ENCODE measurements at regions not wholly inside any gene's neighbourhood (a gene's known extent, or its start where the extent isn't known, plus 50 kb on each side); places are given as distances from the start of the nearest gene placed in this dataset.

DNA sequence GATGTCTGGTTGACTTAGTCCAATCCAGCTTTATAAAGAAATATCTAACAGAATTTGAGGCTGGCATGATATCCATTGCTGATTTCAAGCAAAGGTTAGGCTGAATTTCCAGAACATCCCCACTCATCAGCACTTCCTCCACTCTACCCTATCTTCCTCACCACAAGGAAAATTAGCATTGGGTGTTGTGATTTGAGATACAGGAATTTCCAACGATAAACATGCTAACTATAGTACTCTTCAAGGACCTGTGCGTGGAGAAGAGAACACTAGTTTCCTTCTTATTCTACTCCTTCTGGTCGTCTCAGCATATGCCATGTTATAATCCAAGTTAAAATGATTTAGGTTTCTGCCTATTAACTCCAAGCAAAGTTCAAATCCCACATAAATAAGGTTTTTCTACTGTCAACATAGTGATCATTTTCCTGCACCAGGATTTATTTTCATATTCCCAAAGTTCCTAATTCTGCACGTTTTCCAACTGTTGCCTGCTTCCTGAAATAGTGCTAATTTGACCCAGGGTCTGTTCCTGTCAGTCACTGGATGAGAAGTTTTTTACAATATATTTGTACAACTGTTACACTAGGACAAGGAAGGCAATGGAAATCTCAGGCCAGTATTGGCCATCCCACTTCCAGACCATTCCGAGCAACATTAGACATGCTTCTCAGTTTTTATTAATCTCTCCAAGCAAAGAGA, 177.6 kb upstream of the EDNRA start:
- no peaks in the 10 kb centered on the region for H3K36me3 ChIP-seq (replicated peaks; ENCODE audit: control insufficient read depth, insufficient read depth, low read length)
- H3K27me3 ChIP-seq (ENCODE audit: control insufficient read depth, insufficient read depth, low read length), result no peaks in the 10 kb centered on the region
- no peak overlapping the region for H3K4me3 ChIP-seq (ENCODE audit: insufficient read depth, low read depth, low read length)
- DNase-seq, result no peak

DNA sequence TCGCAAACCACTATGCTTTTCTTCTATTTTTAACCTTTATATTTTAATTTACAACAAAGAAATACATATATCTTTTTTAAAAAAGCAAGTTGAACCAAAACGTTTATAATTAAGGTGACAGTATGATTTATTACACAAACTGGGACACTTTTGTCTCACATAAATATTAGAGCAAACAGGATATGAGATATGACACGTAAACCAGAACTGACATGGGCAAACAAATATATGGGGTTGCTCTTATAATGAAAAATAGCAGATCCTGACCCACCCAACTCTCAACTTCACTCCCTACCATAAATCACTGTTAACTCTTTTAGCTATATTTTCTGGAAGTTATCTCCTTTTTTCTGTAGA, 177.0 kb upstream of the EDNRA start:
- H3K36me3 ChIP-seq (replicated peaks; ENCODE audit: control insufficient read depth, insufficient read depth, low read length), result no peaks in the 10 kb centered on the region
- no peaks in the 10 kb centered on the region for H3K27me3 ChIP-seq (ENCODE audit: control insufficient read depth, insufficient read depth, low read length)
- DNase-seq, result no peak
- no peak overlapping the region for H3K4me3 ChIP-seq (ENCODE audit: insufficient read depth, low read depth, low read length)

DNA sequence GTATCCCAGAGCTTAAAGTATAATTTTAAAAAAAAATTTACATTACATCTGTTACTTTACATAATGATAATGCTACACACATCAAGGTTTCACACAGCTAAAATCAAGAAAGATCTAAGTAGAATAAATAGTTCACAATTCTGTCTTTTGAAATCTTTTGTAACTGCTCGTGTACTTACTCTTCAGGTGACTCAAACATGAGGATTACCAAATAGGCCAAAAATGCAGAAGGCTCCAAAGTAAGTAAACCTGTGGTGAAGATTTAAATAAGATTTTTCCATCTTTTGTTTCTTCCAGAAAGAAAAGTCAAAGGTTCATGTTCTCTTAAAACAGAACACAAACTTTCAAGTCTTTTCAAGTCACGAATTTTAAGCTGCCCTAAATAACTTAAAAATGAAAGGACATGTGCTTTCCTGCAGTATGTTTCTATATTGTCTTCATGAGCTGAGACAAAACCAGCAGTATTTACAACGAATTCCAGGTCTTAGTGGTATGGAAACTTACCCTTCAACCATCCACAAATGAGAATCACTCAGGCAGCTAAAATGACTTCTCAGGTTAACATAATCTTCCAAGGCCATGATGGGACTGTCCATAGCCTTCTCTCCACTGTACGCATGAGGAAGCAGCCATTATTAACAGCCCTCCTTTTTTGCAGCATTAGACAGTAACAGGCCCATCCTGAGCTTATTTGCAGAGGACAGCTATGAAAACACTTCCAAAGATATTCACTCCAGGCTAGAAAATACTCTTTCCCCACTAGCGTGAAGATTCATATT, 172.8 kb upstream of the EDNRA start:
- H3K36me3 ChIP-seq (replicated peaks; ENCODE audit: control insufficient read depth, insufficient read depth, low read length), result no peaks in the 10 kb centered on the region

GRCh38 chr4:147309434-147309833, 171.5 kb upstream of the EDNRA start:
- H3K4me3 ChIP-seq (ENCODE audit: insufficient read depth, low read depth, low read length), result no peak overlapping the region
- H3K27me3 ChIP-seq (ENCODE audit: control insufficient read depth, insufficient read depth, low read length), result no peaks in the 10 kb centered on the region
- H3K36me3 ChIP-seq (replicated peaks; ENCODE audit: control insufficient read depth, insufficient read depth, low read length), result no peaks in the 10 kb centered on the region
- DNase-seq, result no peak

More for the DNA sequence above, 172.8 kb upstream of the EDNRA start:
- no peak for DNase-seq
- Histone ChIP-seq H3K4me3 (ENCODE audit: insufficient read depth, low read depth, low read length) (no peak overlapping the region), H3K27me3 (ENCODE audit: control insufficient read depth, insufficient read depth, low read length) (no peaks in the 10 kb centered on the region)

- DNase-seq, result no peak
- no peaks in the 10 kb centered on the region for H3K27me3 ChIP-seq (ENCODE audit: control insufficient read depth, insufficient read depth, low read length)
- H3K4me3 ChIP-seq (ENCODE audit: insufficient read depth, low read depth, low read length), result no peak overlapping the region
- no peaks in the 10 kb centered on the region for H3K36me3 ChIP-seq (replicated peaks; ENCODE audit: control insufficient read depth, insufficient read depth, low read length)
Measured at GRCh38 chr4:147310312-147310711, 170.6 kb upstream of the EDNRA start.

- H3K4me3 ChIP-seq (ENCODE audit: insufficient read depth, low read depth, low read length), result no peak overlapping the region
- no peak for DNase-seq
Measured at GRCh38 chr4:147311956-147312355, 168.9 kb upstream of the EDNRA start.

DNA sequence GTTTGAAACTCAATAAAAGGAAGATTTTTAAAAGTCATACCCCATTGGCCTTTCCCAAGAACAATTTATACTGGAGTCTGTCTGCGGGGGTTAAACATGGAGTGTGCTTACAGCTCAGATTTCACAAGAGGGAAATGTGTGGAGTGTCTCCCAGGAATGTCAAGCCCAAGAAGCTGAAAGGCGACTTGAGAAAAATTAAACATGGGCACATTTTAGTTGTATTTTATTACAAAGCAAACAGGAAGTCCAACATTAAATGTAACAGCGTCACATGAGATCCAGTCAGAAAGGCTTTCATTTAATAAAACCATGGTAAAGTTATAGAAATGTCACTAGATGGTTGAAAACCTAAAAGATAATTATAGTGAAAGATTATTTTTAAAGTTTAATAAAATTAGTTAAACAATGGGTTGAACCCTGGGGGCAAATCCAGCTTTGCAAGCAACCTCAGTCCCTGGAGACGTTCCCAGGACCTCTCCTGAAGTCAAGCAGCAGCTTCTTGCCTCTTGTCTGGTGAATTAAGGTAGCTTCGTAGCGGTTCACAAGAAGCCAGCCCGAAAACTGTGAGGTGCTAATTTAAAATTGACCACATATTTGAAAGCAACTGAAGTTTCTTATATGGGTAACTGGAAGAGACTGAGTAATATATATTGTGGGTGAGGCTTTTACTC, 168.4 kb upstream of the EDNRA start:
- H3K27me3 ChIP-seq (ENCODE audit: control insufficient read depth, insufficient read depth, low read length), result no peaks in the 10 kb centered on the region
- no peaks in the 10 kb centered on the region for H3K36me3 ChIP-seq (replicated peaks; ENCODE audit: control insufficient read depth, insufficient read depth, low read length)
- H3K4me3 ChIP-seq (ENCODE audit: insufficient read depth, low read depth, low read length), result no peak overlapping the region
- no peak for DNase-seq

More at GRCh38 chr4:147311956-147312355, 168.9 kb upstream of the EDNRA start:
- no peaks in the 10 kb centered on the region for H3K36me3 ChIP-seq (replicated peaks; ENCODE audit: control insufficient read depth, insufficient read depth, low read length)
- no peaks in the 10 kb centered on the region for H3K27me3 ChIP-seq (ENCODE audit: control insufficient read depth, insufficient read depth, low read length)

GRCh38 chr4:147313108-147313507, 167.8 kb upstream of the EDNRA start:
- H3K27me3 ChIP-seq (ENCODE audit: control insufficient read depth, insufficient read depth, low read length), result no peaks in the 10 kb centered on the region
- no peak overlapping the region for H3K4me3 ChIP-seq (ENCODE audit: insufficient read depth, low read depth, low read length)
- no peak for DNase-seq
- no peaks in the 10 kb centered on the region for H3K36me3 ChIP-seq (replicated peaks; ENCODE audit: control insufficient read depth, insufficient read depth, low read length)

GRCh38 chr4:147318586-147318985, 162.3 kb upstream of the EDNRA start:
- DNase-seq, result no peak
- H3K36me3 ChIP-seq (replicated peaks; ENCODE audit: control insufficient read depth, insufficient read depth, low read length), result no peaks in the 10 kb centered on the region
- H3K27me3 ChIP-seq (ENCODE audit: control insufficient read depth, insufficient read depth, low read length), result no peaks in the 10 kb centered on the region
- no peak overlapping the region for H3K4me3 ChIP-seq (ENCODE audit: insufficient read depth, low read depth, low read length)

DNA sequence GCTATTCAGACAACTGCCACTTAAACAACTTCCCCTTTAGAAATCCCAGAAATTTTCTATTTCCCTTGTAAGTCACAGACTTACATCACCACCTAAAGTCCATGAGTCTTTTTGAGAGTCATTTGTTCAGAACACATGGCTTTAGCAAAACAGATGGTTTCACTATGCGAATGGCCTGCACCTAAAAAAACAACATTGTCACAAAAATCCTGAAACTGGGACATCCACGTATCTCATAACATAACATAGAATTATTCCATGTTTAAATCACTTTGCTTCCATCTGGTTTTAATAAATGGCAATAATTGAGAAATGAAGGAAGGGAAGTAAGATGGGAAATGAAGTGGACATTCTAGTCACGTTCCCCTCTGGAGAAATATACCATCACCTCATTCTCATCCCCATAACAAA, 155.3 kb upstream of the EDNRA start:
- H3K27me3 ChIP-seq (ENCODE audit: control insufficient read depth, insufficient read depth, low read length), result no peaks in the 10 kb centered on the region
- no peak overlapping the region for H3K4me3 ChIP-seq (ENCODE audit: insufficient read depth, low read depth, low read length)
- DNase-seq, result no peak
- H3K36me3 ChIP-seq (replicated peaks; ENCODE audit: control insufficient read depth, insufficient read depth, low read length), result no peaks in the 10 kb centered on the region

GRCh38 chr4:147326591-147326990, 154.3 kb upstream of the EDNRA start:
- Histone ChIP-seq H3K36me3 (replicated peaks; ENCODE audit: control insufficient read depth, insufficient read depth, low read length) (no peaks in the 10 kb centered on the region), H3K4me3 (ENCODE audit: insufficient read depth, low read depth, low read length) (no peak overlapping the region), H3K27me3 (ENCODE audit: control insufficient read depth, insufficient read depth, low read length) (no peaks in the 10 kb centered on the region)
- DNase-seq, result no peak

DNA sequence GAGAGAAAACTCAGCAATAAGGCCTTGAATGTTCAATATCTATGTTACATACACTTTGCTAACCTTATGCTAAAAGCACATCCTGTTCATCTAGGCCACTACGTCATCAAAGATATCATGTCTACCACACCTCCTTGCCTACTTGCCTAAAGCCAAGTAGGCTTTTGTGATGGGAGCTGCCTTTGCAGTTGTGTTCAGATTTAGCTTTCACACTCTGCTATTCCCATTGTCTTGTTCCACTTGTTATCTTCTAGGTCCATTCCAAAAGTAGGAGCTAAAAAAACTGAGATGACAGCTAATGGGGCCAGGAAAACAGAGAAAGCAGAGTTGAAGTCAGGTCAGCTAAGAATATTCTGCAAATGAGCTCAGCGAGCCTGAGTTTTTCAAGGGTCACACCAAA, 153.6 kb upstream of the EDNRA start:
- Histone ChIP-seq H3K4me3 (ENCODE audit: insufficient read depth, low read depth, low read length) (no peak overlapping the region), H3K36me3 (replicated peaks; ENCODE audit: control insufficient read depth, insufficient read depth, low read length) (no peaks in the 10 kb centered on the region), H3K27me3 (ENCODE audit: control insufficient read depth, insufficient read depth, low read length) (no peaks in the 10 kb centered on the region)
- no peak for DNase-seq

- no peak for DNase-seq
- Histone ChIP-seq H3K36me3 (replicated peaks; ENCODE audit: control insufficient read depth, insufficient read depth, low read length) (no peaks in the 10 kb centered on the region), H3K4me3 (ENCODE audit: insufficient read depth, low read depth, low read length) (no peak overlapping the region), H3K27me3 (ENCODE audit: control insufficient read depth, insufficient read depth, low read length) (no peaks in the 10 kb centered on the region)
Measured at GRCh38 chr4:147328189-147328588, 152.7 kb upstream of the EDNRA start.

DNA sequence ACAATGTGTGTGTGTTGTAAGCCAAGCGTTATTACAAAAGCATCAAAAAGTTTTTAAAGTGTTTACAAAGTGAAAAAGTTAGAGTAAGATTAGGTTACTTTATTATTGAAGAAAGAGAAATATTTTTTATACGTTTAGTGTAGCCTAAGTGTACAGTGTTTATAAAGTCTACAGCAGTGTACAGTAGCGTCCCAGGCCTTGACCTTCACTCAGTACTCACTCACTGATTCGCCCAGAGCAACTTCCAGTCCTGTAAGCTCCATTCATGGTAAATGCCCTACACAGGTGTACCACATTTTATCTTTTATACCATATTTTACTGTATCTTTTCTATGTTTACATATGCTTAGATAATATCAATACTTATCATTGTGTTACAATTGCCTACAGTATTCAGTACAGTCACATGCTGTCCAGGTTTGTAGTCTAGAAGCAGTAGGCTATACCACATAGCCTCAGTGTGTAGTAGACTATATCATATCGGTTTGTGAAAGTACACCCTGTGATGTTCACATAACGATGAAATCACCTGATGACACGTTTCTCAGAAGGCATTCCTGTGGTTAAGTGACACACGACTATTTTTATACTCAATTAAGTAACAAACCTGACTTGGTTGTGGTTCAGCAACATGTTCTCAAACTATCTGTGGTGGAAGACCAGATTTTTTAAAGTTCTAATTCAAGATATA, 152.0 kb upstream of the EDNRA start:
- Histone ChIP-seq H3K36me3 (replicated peaks; ENCODE audit: control insufficient read depth, insufficient read depth, low read length) (no peaks in the 10 kb centered on the region), H3K4me3 (ENCODE audit: insufficient read depth, low read depth, low read length) (no peak overlapping the region), H3K27me3 (ENCODE audit: control insufficient read depth, insufficient read depth, low read length) (no peaks in the 10 kb centered on the region)
- no peak for DNase-seq
